ENCODE measurements at regions not wholly inside any gene's neighbourhood (a gene's known extent, or its start where the extent isn't known, plus 50 kb on each side); places are given as distances from the start of the nearest gene placed in this dataset.

DNA sequence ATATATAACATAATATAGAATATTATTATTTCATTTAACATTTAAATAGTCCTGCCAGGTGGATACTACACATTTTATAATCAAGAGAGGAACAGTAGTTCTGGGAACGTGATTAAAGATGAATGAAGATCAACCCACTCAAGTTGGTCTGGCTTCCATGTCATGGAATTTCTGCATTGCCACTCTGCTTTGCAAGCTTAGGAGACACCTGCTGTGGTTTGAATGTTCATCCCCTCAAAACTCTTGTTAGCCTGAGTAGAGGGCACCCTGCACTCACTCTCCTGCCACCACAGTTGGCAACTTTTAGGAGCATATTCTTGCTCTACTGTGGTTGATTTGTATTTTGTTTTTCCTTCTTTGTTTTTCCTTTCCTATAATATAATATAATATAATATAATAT, 153.2 kb downstream of the GLUL start:
- no peak overlapping the region for H3K27ac Mint-ChIP-seq (ENCODE audit: unreplicated experiment)
- H3K9me3 Mint-ChIP-seq (ENCODE audit: low read depth): no peaks in the 10 kb centered on the region
- no peaks in the 10 kb centered on the region for H3K36me3 Mint-ChIP-seq (ENCODE audit: low read depth)
- DNase-seq (ENCODE audit: low spot score): no peak
- no peak overlapping the region for H3K4me3 Mint-ChIP-seq (ENCODE audit: unreplicated experiment)
- H3K27me3 Mint-ChIP-seq (ENCODE audit: low read depth): peaks cover 22% of the 10 kb centered on the region
- TF ChIP-seq, protein P1, sequence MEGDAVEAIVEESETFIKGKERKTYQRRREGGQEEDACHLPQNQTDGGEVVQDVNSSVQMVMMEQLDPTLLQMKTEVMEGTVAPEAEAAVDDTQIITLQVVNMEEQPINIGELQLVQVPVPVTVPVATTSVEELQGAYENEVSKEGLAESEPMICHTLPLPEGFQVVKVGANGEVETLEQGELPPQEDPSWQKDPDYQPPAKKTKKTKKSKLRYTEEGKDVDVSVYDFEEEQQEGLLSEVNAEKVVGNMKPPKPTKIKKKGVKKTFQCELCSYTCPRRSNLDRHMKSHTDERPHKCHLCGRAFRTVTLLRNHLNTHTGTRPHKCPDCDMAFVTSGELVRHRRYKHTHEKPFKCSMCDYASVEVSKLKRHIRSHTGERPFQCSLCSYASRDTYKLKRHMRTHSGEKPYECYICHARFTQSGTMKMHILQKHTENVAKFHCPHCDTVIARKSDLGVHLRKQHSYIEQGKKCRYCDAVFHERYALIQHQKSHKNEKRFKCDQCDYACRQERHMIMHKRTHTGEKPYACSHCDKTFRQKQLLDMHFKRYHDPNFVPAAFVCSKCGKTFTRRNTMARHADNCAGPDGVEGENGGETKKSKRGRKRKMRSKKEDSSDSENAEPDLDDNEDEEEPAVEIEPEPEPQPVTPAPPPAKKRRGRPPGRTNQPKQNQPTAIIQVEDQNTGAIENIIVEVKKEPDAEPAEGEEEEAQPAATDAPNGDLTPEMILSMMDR (IDR thresholded peaks at IDR 0.05): no peak
- peaks cover 9% of the 10 kb centered on the region for H3K4me1 Mint-ChIP-seq (ENCODE audit: low read depth)

- no peak for DNase-seq (ENCODE audit: low spot score)
- Mint-ChIP-seq H3K36me3 (ENCODE audit: low read depth) (no peaks in the 10 kb centered on the region), H3K27ac (ENCODE audit: unreplicated experiment) (no peak overlapping the region), H3K4me3 (ENCODE audit: unreplicated experiment) (no peak overlapping the region), H3K4me1 (ENCODE audit: low read depth) (peaks cover 9% of the 10 kb centered on the region), H3K27me3 (ENCODE audit: low read depth) (peaks cover 21% of the 10 kb centered on the region), H3K9me3 (ENCODE audit: low read depth) (no peaks in the 10 kb centered on the region)
- TF ChIP-seq, protein P1 (IDR thresholded peaks at IDR 0.05): no peak
Measured at GRCh38 chr1:182237329-182237728, 154.3 kb downstream of the GLUL start.

GRCh38 chr1:182236651-182237077, 154.9 kb downstream of the GLUL start:
- Mint-ChIP-seq H3K4me3 (ENCODE audit: unreplicated experiment) (no peak overlapping the region), H3K36me3 (ENCODE audit: low read depth) (no peaks in the 10 kb centered on the region), H3K9me3 (ENCODE audit: low read depth) (no peaks in the 10 kb centered on the region), H3K27me3 (ENCODE audit: low read depth) (peaks cover 15% of the 10 kb centered on the region), H3K27ac (ENCODE audit: unreplicated experiment) (no peak overlapping the region), H3K4me1 (ENCODE audit: low read depth) (peaks cover 9% of the 10 kb centered on the region)
- TF ChIP-seq, protein P1 (IDR thresholded peaks at IDR 0.05): no peak
- no peak for DNase-seq (ENCODE audit: low spot score)

DNA sequence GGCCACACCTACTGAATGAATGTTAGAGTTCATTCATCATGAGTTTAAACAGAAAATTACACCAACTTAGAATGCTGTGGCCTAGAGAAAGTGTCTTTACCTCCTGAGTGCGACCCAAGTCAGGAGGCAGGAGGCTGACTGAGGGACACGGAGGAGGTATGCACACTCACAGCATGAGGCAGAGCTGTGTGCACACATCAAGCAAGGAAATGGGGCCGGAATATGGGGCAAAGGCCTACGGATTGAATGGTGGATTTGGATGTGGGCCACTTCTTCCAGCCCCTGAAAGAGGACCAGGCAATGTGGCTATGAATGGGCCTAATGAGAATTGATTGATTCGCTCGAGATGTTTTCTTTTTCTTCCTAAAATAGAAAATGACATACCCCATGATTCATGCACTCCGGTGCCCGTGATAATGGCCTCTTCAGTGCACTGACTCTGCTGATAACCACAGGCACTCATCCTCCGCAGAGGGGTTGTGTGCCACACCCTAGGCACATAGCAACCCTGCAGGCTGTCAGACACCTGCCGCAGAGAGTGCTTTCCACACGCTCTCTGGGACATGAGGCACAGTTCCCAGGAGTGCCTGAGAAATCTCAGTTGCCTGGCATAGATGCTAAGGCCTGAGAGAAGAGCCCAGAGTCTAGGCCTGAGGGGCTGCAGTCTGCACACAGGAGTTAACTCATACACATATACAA, 155.5 kb downstream of the GLUL start:
- TF ChIP-seq, protein P1 (IDR thresholded peaks at IDR 0.05): no peak
- H3K27ac Mint-ChIP-seq (ENCODE audit: unreplicated experiment): no peak overlapping the region
- peaks cover 9% of the 10 kb centered on the region for H3K4me1 Mint-ChIP-seq (ENCODE audit: low read depth)
- H3K27me3 Mint-ChIP-seq (ENCODE audit: low read depth): peaks cover 11% of the 10 kb centered on the region
- no peak overlapping the region for H3K4me3 Mint-ChIP-seq (ENCODE audit: unreplicated experiment)
- no peaks in the 10 kb centered on the region for H3K9me3 Mint-ChIP-seq (ENCODE audit: low read depth)
- no peak for DNase-seq (ENCODE audit: low spot score)
- no peaks in the 10 kb centered on the region for H3K36me3 Mint-ChIP-seq (ENCODE audit: low read depth)

DNA sequence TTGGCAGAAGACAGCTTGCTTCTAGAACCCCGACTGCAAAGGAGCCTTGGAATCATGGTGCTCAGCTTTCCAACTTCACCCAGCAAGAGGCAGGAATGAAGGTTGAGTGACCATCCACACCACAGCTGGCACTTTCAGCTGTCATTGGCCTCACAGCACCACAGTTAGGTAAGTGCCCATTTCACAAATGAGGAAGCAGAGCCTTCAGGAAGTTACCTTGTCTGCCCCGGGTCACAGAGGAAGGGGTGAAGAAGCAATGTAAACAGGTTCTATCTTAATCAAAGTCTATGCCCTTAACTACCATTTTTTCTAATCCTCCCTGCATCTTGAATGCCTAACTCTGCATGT, 156.0 kb downstream of the GLUL start:
- no peak for DNase-seq (ENCODE audit: low spot score)
- H3K4me3 Mint-ChIP-seq (ENCODE audit: unreplicated experiment): no peak overlapping the region
- H3K27ac Mint-ChIP-seq (ENCODE audit: unreplicated experiment): no peak overlapping the region
- H3K36me3 Mint-ChIP-seq (ENCODE audit: low read depth): no peaks in the 10 kb centered on the region
- peaks cover 8% of the 10 kb centered on the region for H3K27me3 Mint-ChIP-seq (ENCODE audit: low read depth)
- no peaks in the 10 kb centered on the region for H3K9me3 Mint-ChIP-seq (ENCODE audit: low read depth)
- peaks cover 9% of the 10 kb centered on the region for H3K4me1 Mint-ChIP-seq (ENCODE audit: low read depth)
- TF ChIP-seq, protein P1 (IDR thresholded peaks at IDR 0.05): no peak
